NT2/D1 (cell line): ENCODE measurements at regions not wholly inside any gene's neighbourhood (a gene's known extent, or its start where the extent isn't known, plus 50 kb on each side); places are given as distances from the start of the nearest gene placed in this dataset.

Experiments used
- SUZ12 ChIP-seq: IDR thresholded peaks from 2 replicates; pipeline ENCODE4 v1.6.1; 2011; ENCODE audit not compliant: insufficient read length, insufficient read depth; ENCODE audit errors: extremely low read depth
- YY1 ChIP-seq: IDR thresholded peaks from 2 replicates; pipeline ENCODE4 v1.6.1; 2011; ENCODE audit not compliant: insufficient read length, insufficient read depth
- ZNF274 ChIP-seq: IDR thresholded peaks from 2 replicates; pipeline ENCODE4 v1.6.1; 2011; ENCODE audit warnings: mild to moderate bottlenecking, low read depth, low read length

DNA sequence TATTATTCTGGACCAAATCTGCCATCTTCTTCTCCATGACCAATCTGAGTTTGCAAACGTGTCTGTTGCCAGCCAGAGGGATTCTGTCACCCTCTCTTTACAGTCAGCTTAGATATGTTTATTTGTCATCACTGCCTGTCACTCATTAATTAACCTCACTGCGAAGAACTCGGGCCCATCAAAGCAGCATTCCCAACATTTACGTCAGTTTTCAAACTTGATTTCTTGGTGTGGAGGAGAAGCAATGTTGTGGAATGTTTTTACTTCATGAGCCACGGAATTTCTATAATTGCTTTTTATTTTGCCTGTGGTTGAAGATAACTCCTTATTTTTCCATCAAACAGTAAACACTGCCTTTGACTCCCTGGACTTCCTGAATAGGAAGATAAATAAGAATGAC lies 91.8 kb upstream of the CNKSR3 start:
- TF ChIP-seq ZNF274, result no peak
- no peak for TF ChIP-seq YY1
- TF ChIP-seq SUZ12, result no peak
